GM21390 (cell line): ENCODE measurements at regions not wholly inside any gene's neighbourhood (a gene's known extent, or its start where the extent isn't known, plus 50 kb on each side); places are given as distances from the start of the nearest gene placed in this dataset.

Source experiments
- ATAC-seq: cut with Tn5 transposase; IDR thresholded peaks from one replicate; pipeline ENCODE4 v1.9.1; 2021; ENCODE audit not compliant: unreplicated experiment

GRCh38 chr1:195012995-195013394, 1595.2 kb downstream of the KCNT2 start:
- no peak for ATAC-seq

GRCh38 chr1:195005338-195005737, 1602.9 kb downstream of the KCNT2 start:
- ATAC-seq, result no peak

GRCh38 chr1:194990483-194990882, 1617.8 kb downstream of the KCNT2 start:
- no peak for ATAC-seq

GRCh38 chr1:194975913-194976312, 1632.3 kb downstream of the KCNT2 start:
- no peak for ATAC-seq

- ATAC-seq, result no peak
These were observed 1639.3 kb downstream of the KCNT2 start for GRCh38 chr1:194968916-194969315.

GRCh38 chr1:194959795-194960194, 1648.4 kb downstream of the KCNT2 start:
- ATAC-seq, result no peak

- no peak for ATAC-seq
These were observed 1656.1 kb downstream of the KCNT2 start for GRCh38 chr1:194952171-194952570.

GRCh38 chr1:194950584-194950983, 1657.7 kb downstream of the KCNT2 start:
- no peak for ATAC-seq

GRCh38 chr1:194940336-194941030, 1667.8 kb downstream of the KCNT2 start:
- no peak for ATAC-seq

- no peak for ATAC-seq
These were observed 1672.4 kb downstream of the KCNT2 start for GRCh38 chr1:194935864-194936263.

GRCh38 chr1:194931166-194931565, 1677.1 kb downstream of the KCNT2 start:
- no peak for ATAC-seq

GRCh38 chr1:194930132-194930531, 1678.1 kb downstream of the KCNT2 start:
- no peak for ATAC-seq

- no peak for ATAC-seq
These were observed 1678.9 kb downstream of the KCNT2 start for GRCh38 chr1:194929357-194929756.

- no peak for ATAC-seq
These were observed 1689.1 kb downstream of the KCNT2 start for GRCh38 chr1:194919146-194919545.

- ATAC-seq, result no peak
These were observed 1690.5 kb downstream of the KCNT2 start for GRCh38 chr1:194917769-194918168.

GRCh38 chr1:194908643-194909042, 1699.6 kb downstream of the KCNT2 start:
- ATAC-seq, result no peak

- ATAC-seq, result no peak
These were observed 1704.7 kb downstream of the KCNT2 start for GRCh38 chr1:194903524-194903923.

- no peak for ATAC-seq
These were observed 1702.9 kb upstream of the B3GALT2 start for GRCh38 chr1:194889310-194889709.

GRCh38 chr1:194870860-194871259, 1684.4 kb upstream of the B3GALT2 start:
- no peak for ATAC-seq

- no peak for ATAC-seq
These were observed 1679.7 kb upstream of the B3GALT2 start for GRCh38 chr1:194866153-194866552.

- ATAC-seq, result no peak
These were observed 1679.0 kb upstream of the B3GALT2 start for GRCh38 chr1:194865383-194865782.

- ATAC-seq, result no peak
These were observed 1675.7 kb upstream of the B3GALT2 start for GRCh38 chr1:194862129-194862528.
